GM12864 (cell line): ENCODE measurements at regions not wholly inside any gene's neighbourhood (a gene's known extent, or its start where the extent isn't known, plus 50 kb on each side); places are given as distances from the start of the nearest gene placed in this dataset.

Source experiments
- DNase-seq: peaks from one replicate; pipeline ENCODE4 v3.0.0-alpha.2; 2011; ENCODE audit warnings: low read depth
- H3K4me3 ChIP-seq: 2 replicates; pipeline ENCODE4 v1.5.1; 2011; ENCODE audit warnings: mild to moderate bottlenecking, low read depth, low read length, control low read depth
- TF ChIP-seq, protein P1 (sequence below): IDR thresholded peaks from 2 replicates; pipeline ENCODE4 v1.5.1; 2011; ENCODE audit warnings: low read depth, mild to moderate bottlenecking, moderate library complexity, low read length, control low read depth, inconsistent platforms; ENCODE audit errors: missing control alignments

DNA sequence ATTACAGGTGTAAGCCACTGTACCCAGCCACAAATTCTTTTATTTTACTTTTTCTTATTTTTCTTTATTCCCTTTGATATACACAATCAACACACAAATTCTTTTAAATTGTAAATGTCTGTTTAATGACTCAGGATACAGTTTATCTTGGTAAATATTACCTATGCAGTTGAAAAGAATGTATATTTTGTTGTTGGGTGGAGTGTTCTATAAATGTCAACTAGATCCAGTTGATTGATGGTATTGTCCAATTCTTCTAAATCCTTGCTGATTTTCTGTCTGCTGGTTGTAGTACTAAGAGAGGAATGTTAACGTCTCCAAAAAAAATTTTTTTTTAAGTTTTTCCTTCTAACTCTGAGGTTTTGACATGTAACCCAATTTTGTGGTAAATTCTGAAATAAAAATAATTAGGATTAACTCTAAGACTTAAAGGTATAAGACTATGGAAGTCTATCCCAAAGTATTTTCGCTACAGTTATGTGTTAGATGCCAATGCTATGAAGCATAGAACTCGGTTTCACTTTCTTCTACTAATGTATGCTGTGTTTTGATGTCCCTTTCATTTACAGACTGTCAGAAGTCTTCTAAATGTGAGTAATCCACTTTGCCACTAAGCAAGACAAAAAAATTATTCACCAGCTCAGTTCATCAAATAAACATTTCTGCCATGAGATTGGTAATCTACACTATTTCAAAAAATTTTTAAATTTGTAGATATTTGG, 720.2 kb upstream of the C9orf72 start:
- TF ChIP-seq, protein P1, sequence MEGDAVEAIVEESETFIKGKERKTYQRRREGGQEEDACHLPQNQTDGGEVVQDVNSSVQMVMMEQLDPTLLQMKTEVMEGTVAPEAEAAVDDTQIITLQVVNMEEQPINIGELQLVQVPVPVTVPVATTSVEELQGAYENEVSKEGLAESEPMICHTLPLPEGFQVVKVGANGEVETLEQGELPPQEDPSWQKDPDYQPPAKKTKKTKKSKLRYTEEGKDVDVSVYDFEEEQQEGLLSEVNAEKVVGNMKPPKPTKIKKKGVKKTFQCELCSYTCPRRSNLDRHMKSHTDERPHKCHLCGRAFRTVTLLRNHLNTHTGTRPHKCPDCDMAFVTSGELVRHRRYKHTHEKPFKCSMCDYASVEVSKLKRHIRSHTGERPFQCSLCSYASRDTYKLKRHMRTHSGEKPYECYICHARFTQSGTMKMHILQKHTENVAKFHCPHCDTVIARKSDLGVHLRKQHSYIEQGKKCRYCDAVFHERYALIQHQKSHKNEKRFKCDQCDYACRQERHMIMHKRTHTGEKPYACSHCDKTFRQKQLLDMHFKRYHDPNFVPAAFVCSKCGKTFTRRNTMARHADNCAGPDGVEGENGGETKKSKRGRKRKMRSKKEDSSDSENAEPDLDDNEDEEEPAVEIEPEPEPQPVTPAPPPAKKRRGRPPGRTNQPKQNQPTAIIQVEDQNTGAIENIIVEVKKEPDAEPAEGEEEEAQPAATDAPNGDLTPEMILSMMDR = no peak
- DNase-seq = no peak
- H3K4me3 ChIP-seq = no peak overlapping the region

DNA sequence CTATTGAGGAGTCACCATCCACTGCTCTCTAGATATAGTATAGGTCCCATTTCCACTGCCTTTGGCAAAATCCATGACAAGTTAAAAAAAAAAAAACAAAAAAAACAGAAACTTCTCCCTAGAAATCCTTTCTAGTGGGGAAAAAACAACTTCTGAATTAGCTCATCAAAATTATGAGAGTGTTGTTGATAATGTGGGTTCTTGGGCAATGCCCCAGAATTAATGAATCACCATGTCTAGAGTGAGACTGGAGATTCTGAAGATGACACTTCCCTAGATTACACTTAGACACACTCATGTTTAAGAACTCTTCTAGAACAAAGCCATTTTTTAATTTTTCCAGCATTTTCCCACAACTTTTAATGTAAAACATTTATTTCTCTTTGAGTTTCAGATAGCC, 728.0 kb upstream of the C9orf72 start:
- DNase-seq = no peak
- TF ChIP-seq, protein P1 = no peak

GRCh38 chr9:28317745-28318144, 744.5 kb upstream of the C9orf72 start:
- TF ChIP-seq, protein P1 = no peak
- no peak for DNase-seq
- no peak overlapping the region for H3K4me3 ChIP-seq

More for the DNA sequence above, 728.0 kb upstream of the C9orf72 start:
- no peak overlapping the region for H3K4me3 ChIP-seq

GRCh38 chr9:28318515-28318914, 745.2 kb upstream of the C9orf72 start:
- H3K4me3 ChIP-seq = no peak overlapping the region
- TF ChIP-seq, protein P1 = no peak
- no peak for DNase-seq

- TF ChIP-seq, protein P1 = no peak
- no peak for DNase-seq
- H3K4me3 ChIP-seq = no peak overlapping the region
Measured at GRCh38 chr9:28319981-28320380, 746.7 kb upstream of the C9orf72 start.

- H3K4me3 ChIP-seq = no peak overlapping the region
- DNase-seq = no peak
- TF ChIP-seq, protein P1 = no peak
Measured at GRCh38 chr9:28320616-28321015, 747.3 kb upstream of the C9orf72 start.

GRCh38 chr9:28329323-28329722, 756.0 kb upstream of the C9orf72 start:
- DNase-seq = no peak
- TF ChIP-seq, protein P1 = no peak
- H3K4me3 ChIP-seq = no peak overlapping the region
